Transverse colon (tissue), 3 donors: ENCODE measurements at regions not wholly inside any gene's neighbourhood (a gene's known extent, or its start where the extent isn't known, plus 50 kb on each side); places are given as distances from the start of the nearest gene placed in this dataset.

Experiments
- CTCF ChIP-seq, 5 experiments: fragments of 200-600 bp in 3 of 5; fragments of 450-650 bp in 2 of 5; sonication (generic) in 3 of 5; IDR thresholded peaks; 1 replicate in 2 of 5; 2 replicates in 3 of 5; pipeline ENCODE4 v1.5.1; 2016 to 2017; ENCODE audit warnings: antibody characterized with exemption in 5 of 5, inconsistent platforms in 3 of 5, mild to moderate bottlenecking in 2 of 5, moderate library complexity in 1 of 5
- EP300 ChIP-seq: sonication (generic); formaldehyde crosslinking; IDR thresholded peaks from one replicate; pipeline ENCODE4 v1.6.1; 2017; ENCODE audit warnings: antibody characterized with exemption, low read depth
- POLR2A ChIP-seq: fragments of 450-650 bp; IDR thresholded peaks from one replicate; pipeline ENCODE4 v1.6.1; 2016; ENCODE audit warnings: antibody characterized with exemption, mild to moderate bottlenecking, moderate library complexity

GRCh38 chr5:2110934-2111462 is 228.3 kb upstream of the IRX4 start:
- TF ChIP-seq CTCF (IDR thresholded peaks at IDR 0.05) (no peak), POLR2A (no peak), EP300 (no peak)
